OCI-LY3 (cell line): ENCODE measurements at regions not wholly inside any gene's neighbourhood (a gene's known extent, or its start where the extent isn't known, plus 50 kb on each side); places are given as distances from the start of the nearest gene placed in this dataset.

Source experiments
- CTCF ChIP-seq: fragments of 200-600, 300-600 bp; sonication (generic); IDR thresholded peaks from 2 replicates; pipeline ENCODE4 v1.5.1; 2014; ENCODE audit warnings: antibody characterized with exemption, low read length, low read depth
- EZH2phosphoT487 ChIP-seq: fragments of 200-600 bp; shearing (Covaris generic); IDR thresholded peaks from 2 replicates; pipeline ENCODE4 v1.6.1; 2018; ENCODE audit warnings: antibody characterized with exemption, mixed run types, low read depth

GRCh38 chr18:14948163-14948540, 200.2 kb downstream of the ANKRD30B start:
- TF ChIP-seq CTCF (no peak), EZH2phosphoT487 (no peak)
